ENCODE measurements at regions not wholly inside any gene's neighbourhood (a gene's known extent, or its start where the extent isn't known, plus 50 kb on each side); places are given as distances from the start of the nearest gene placed in this dataset.

DNA sequence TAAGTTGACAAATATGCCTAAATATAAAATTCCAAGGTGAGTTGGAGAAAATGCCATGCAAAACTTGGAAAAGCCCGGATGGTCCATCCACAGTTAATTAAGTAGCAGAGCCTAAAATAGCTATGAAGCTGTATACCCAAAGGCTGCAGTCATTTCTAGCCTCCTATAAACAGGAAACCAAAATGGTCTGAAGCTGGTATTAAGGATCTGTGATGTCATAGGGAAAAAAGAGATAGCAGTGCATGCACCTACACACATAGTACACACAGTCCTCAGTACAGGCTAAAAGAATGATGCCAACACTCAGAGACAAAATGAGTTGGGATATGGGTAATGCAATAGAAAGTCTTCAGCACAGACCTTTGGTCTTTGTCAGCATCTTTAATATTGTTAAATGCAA is 736.9 kb downstream of the EFNB2 start:
- TF ChIP-seq, protein P1, sequence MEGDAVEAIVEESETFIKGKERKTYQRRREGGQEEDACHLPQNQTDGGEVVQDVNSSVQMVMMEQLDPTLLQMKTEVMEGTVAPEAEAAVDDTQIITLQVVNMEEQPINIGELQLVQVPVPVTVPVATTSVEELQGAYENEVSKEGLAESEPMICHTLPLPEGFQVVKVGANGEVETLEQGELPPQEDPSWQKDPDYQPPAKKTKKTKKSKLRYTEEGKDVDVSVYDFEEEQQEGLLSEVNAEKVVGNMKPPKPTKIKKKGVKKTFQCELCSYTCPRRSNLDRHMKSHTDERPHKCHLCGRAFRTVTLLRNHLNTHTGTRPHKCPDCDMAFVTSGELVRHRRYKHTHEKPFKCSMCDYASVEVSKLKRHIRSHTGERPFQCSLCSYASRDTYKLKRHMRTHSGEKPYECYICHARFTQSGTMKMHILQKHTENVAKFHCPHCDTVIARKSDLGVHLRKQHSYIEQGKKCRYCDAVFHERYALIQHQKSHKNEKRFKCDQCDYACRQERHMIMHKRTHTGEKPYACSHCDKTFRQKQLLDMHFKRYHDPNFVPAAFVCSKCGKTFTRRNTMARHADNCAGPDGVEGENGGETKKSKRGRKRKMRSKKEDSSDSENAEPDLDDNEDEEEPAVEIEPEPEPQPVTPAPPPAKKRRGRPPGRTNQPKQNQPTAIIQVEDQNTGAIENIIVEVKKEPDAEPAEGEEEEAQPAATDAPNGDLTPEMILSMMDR (IDR thresholded peaks at IDR 0.05), result no peak
- TF ChIP-seq POLR2A (IDR thresholded peaks at IDR 0.05), result no peak
